HG02840 (cell line): ENCODE measurements at regions not wholly inside any gene's neighbourhood (a gene's known extent, or its start where the extent isn't known, plus 50 kb on each side); places are given as distances from the start of the nearest gene placed in this dataset.

Experiments used
- ATAC-seq: cut with Tn5 transposase; IDR thresholded peaks from one replicate; pipeline ENCODE4 v1.9.1; 2021; ENCODE audit warnings: mild to moderate bottlenecking, moderate library complexity, moderate number of reproducible peaks; ENCODE audit not compliant: unreplicated experiment, low FRiP score

GRCh38 chr13:73941752-73942151, 192.5 kb downstream of the KLF12 start:
- ATAC-seq, result no peak

DNA sequence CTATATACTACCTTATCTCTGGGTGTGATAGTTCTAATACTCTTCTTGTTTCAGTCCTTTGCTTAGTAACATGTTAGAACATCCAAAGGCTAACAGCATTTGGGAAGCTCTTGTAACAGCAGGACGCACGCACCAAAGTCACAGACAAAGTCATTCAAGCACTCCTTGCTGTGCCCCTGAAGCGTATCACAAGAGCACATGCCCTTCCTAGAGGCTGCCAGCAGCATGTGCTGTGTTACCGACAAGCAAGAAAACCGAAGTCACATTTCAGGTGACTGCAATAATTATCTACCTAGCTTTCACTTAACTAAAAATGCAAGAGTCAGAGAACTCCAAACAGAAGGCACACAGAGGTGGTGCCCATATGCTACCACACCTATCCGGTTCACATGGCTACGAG, 194.1 kb downstream of the KLF12 start:
- no peak for ATAC-seq

DNA sequence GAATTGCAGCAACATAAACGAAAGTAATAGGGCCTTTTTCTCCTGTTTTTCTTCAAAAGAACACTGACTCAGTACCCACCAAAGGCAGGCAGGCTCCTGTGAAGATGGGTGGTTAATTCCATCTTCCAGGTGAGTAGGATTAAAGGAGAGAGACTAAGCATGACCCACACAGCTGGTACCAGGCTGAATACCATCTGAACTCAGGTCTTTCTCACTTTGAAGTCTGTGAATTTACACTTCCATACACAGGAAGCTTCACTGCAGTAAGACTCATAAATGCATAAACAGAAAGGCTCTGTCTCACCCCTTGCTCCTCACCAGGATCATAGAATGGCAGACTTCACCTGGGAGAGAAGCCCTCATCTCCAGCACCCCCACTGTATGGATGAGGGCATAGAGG, 194.6 kb downstream of the KLF12 start:
- no peak for ATAC-seq

DNA sequence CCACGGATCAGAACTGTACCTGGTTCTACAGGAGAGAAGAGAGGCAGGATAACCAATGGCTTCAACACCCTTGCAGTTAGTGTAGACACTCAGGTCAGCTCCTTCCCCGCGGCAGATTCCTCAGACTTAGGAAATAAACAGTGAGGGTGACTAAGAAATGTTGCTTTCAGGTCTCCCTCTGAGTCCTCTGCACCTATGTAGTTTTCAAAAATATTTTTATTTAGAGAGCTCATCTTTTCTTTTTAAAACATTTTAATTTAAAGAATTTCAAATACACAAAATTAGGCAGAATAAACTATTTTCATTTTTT, 195.2 kb downstream of the KLF12 start:
- ATAC-seq, result no peak

DNA sequence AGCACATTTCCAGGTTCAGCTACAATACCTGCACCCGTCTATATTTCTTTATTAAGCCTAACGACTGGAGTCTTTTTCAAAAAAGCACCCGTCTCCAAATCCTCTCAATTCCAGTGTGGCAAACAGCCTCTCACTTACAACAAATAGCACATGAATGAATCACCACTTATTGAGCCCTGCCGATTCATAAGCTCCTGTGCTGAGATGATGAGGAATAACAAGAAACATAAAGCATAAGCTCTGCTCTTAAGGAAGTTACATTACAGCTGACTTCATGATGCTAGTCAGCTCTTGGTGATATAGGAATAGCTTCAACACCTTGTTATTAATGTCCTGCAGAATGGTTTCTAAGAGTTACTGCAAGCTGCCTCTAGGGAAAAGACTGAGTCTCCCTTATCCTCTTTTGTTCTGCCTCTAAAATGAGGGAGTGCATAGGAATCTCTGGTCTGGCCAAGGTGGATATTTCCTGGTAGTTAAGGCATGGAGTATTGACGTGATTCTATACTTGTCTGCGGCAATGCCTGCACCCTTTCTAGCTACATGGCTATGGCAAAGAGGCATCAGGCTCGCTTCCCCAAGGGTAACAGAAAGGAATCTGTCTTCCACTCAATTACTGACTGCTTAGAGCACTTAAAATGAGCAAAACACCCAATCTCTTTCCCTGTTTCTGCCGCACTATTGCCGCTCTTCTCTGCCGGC, 195.7 kb downstream of the KLF12 start:
- ATAC-seq, result no peak

DNA sequence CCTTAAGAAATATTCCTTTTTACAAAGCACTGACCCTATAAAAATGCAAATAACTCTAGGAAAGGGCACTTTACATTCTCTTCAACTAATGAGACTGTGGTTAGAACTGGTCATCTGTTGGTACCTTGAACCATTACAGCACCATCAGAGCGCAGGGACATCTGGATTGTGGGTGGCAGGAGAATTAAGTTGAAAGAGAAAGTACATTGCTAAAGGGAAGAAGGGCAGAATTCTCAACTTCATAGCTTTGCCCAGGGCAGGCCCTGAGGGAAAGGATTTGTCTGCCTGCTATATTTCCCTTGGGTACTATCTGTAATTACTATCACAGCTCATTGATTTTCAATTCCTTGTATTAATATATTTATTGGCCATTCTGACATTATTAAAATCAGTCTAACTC, 196.8 kb downstream of the KLF12 start:
- ATAC-seq, result no peak

- no peak for ATAC-seq
Measured at GRCh38 chr13:73935991-73936390, 198.2 kb downstream of the KLF12 start.

DNA sequence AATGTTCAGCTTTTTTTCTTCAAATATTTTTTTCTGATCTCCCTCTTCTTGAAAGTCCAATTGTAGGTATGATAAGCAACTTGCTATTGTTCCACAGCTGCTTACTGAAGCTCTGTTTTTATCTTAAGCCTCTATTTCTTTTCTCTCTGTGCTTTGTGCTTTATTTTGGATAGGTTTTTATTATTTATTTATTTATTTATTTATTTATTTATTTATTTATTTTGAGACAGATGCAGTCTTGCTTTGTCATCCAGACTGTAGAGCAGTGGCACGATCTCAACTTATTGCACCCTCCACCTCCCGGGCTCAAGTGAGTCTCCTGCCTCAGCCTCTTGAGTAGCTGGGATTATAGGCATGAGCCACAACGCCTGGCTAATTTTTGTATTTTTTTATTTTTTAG, 199.4 kb downstream of the KLF12 start:
- ATAC-seq, result no peak

- ATAC-seq, result no peak
Measured at GRCh38 chr13:73934215-73934641, 200.0 kb downstream of the KLF12 start.

DNA sequence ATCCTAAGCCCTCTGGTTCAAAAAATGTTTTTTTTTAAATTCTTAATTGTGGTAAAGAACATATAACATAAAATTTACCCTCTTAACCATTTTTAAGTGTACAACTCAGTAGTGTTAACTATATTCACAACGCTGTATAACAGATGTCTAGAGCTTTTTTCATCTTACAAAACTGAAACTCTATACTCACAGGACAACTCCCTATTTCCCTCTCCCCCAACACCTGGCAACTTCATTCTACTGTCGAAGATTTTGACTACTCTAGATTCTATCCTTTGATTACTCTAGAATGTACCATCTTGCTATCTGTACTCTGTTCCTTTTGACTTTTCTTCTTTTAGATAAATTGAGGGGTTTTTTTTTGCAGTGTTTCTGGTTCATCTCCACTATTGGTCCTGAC, 200.4 kb downstream of the KLF12 start:
- no peak for ATAC-seq

DNA sequence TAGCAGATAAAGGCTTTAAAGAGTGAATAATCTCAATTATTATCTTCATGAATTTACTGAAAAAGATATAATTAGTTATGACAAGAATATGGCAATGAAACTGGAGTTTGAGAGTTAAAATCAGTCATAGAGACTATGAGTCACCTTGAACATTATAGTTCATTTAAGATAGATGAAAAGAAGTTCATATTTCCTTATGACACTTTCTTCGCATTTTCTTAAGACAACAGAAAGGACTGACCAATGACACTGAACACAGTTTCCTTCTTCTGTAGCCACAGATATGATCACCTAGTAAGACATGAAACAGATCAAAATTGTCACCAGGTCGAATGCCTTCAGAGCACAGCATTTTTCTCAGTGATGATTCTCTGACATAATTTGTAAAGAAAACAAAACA, 202.1 kb downstream of the KLF12 start:
- ATAC-seq, result no peak

- no peak for ATAC-seq
Measured at GRCh38 chr13:73929287-73929932, 204.8 kb downstream of the KLF12 start.

DNA sequence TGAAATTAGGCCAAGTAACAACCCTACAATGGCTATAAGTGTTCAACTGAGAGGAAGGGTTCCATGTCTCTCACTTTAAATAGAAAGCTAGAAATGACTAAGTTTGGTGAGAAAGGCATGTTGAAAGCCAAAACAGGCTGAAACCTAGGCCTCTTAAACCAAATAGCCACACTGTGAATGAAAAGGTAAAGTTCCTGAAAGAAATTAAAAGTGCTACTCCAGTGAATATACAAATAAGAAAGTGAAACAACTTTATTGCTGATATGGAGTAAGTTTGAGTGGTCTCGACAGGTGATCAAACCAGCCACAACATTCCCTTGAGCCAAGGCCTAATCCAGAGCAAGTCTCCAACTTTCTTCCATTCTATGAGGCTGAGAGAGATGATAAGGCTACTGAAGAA, 209.6 kb downstream of the KLF12 start:
- peak; percentile 84 for ATAC-seq

DNA sequence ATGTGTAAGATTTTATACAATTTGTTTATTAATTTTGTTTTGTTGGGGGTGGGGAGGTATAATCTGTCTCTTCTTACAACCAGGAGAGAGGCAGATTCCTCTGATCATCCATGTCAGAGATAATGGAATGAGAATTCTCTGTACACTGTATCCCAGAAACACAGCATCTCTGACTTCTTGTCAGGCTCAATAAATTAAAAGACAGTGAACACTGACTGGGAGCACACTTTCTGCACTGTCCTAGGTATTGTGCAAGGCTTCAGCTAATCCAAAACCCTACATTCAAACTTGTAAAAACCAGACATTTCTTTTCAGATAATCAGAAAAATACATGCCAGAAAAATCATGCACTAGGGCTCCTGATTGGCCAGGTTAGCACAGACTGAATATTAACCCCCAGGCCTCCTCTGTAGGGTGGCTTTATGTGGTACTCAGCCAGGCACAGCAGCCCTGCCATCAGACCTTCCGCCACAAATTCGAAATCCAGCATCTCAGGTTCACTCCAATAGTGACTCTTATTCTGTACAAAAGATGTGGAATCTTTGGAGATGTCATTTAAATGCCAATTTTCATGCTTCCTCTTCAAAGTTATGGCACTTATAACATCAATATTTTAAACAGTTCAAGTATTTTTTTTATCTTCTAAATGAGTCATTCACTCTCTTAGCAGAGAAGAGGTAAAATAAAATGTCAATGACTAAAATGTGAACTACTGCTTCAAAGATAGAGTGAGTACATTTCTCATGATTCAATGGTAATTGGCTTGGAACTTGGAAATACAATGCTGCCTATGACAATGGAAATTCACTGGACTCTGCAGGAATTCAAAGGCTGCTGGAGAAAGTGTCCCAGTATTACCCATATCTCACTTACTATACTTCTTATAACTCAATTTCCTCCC, 211.5 kb downstream of the KLF12 start:
- no peak for ATAC-seq

- no peak for ATAC-seq
Measured at GRCh38 chr13:73918691-73919090, 215.5 kb downstream of the KLF12 start.

DNA sequence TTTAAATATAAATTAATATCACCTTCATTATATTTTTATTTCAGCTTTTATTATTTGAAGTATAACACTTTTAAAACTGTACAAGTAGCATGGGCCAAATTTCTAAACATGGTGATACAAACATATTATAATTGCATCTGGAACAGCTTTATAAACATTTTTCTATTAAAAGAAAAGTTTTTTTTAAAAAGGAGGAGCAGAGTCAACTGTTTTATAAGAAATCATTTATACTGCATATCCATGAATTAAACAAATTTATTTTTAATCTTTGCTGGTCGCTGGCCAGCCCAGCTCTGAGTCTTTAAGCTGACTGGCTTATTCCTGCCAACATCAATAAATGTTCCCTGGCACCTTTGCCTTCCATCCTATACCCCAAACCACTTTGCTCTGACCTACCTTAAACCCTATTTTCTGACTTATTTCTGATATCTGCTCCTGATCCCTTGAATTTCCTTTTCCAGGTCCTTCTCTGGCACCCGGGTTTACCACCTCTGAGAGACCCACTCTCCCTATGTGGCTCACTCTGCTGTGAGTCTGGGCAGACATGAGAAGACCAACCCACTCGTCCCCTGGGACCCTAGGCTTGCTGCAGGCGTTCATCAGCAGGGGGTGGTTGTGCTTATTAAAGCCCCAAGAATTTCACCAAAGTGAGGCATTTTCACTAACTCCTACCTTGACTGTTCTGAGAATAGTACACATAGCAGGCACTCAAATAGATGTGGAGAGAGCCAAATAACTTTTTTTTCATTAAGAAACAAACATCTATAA, 220.3 kb downstream of the KLF12 start:
- no peak for ATAC-seq

GRCh38 chr13:73913079-73913740, 221.0 kb downstream of the KLF12 start:
- no peak for ATAC-seq

DNA sequence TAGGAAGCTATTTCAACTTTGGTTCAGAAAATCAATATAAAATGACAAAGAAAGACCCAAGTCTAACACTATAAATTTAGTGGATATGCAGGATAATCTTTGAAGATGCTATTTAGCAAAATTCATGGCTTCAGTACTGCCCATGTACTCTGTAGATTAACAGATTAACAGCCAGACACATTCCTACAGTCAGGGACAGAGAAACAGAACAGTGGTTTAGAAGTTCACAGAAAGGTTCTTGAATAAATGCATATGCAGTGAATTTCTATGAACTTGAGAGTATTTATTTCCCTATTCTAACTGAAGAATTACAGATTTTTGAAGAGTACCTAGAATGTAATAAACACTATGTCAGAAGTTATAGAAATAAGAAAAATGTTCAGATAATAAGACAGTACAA, 222.8 kb downstream of the KLF12 start:
- no peak for ATAC-seq

GRCh38 chr13:73910733-73911132, 223.5 kb downstream of the KLF12 start:
- no peak for ATAC-seq

DNA sequence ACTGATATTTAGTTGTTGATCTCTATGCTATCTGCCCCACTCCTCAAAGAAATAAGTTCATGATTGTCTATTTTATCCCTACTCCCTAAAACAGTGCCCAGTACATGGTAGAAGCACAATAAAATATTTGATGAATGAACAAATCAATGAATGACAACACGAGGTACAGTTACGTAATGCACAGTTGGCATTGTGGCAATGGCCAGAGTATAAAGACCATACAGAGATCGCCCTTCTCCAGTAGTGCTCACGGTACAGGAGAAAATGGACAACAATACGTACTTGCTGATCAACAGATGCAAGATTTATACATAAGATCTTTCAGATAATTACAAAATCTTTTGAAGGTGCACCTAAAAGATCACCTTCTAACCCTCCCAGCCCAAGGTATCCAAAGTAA, 225.4 kb downstream of the KLF12 start:
- ATAC-seq, result no peak
